H1 (cell line): ENCODE measurements at regions not wholly inside any gene's neighbourhood (a gene's known extent, or its start where the extent isn't known, plus 50 kb on each side); places are given as distances from the start of the nearest gene placed in this dataset.
A peak's percentile ranks its signal among the peaks of the same experiment; 100 is the strongest.

ENCODE experiments used
- CTCF ChIA-PET: fragments of 300-600 bp; sonication (Branson Sonifier 250); formaldehyde crosslinking; loops from one replicate; lab custom pipeline; 2021; ENCODE audit not compliant: partially characterized antibody; lab: Charles Lee
- POLR2A ChIA-PET: fragments of 300-600 bp; sonication (Branson Sonifier 250); formaldehyde crosslinking; loops from one replicate; lab custom pipeline; 2021; ENCODE audit warnings: inconsistent platforms; ENCODE audit not compliant: partially characterized antibody; lab: Charles Lee
- DNase-seq, 2 experiments: peaks; one replicate each; pipeline versions ENCODE4 v3.0.0 to v3.0.0-alpha.2; 2010 to 2022; ENCODE audit warnings: low spot score in 2 of 2, low read depth in 1 of 2, mixed read lengths in 1 of 2
- FAIRE-seq: peaks from 2 replicates; lab custom pipeline; 2011; peaks lifted over from hg19 to GRCh38; lab: Jason Lieb, UNC
- H2AFZ ChIP-seq: 2 replicates; pipeline ENCODE4 v1.8.1; 2012; ENCODE audit warnings: low read length, inconsistent platforms
- H2AK5ac ChIP-seq: 2 replicates; pipeline ENCODE4 v1.6.1; 2013; ENCODE audit warnings: low read depth, low read length
- H2BK120ac ChIP-seq: replicated peaks from 2 replicates; pipeline ENCODE3; 2013; ENCODE audit warnings: low read depth, low read length, inconsistent platforms
- H2BK12ac ChIP-seq: 2 replicates; pipeline ENCODE4 v1.6.1; 2013; ENCODE audit warnings: low read depth, low read length
- H2BK15ac ChIP-seq: 2 replicates; pipeline ENCODE4 v1.6.1; 2013; ENCODE audit warnings: low read length
- H2BK20ac ChIP-seq: 2 replicates; pipeline ENCODE4 v1.6.1; 2013; ENCODE audit warnings: low read length
- H2BK5ac ChIP-seq: 2 replicates; pipeline ENCODE4 v1.6.1; 2013; ENCODE audit warnings: low read depth, low read length
- H3K14ac ChIP-seq: 2 replicates; pipeline ENCODE4 v1.6.1; 2013; ENCODE audit warnings: inconsistent platforms; ENCODE audit not compliant: insufficient read length
- H3K18ac ChIP-seq: 2 replicates; pipeline ENCODE4 v1.6.1; 2013; ENCODE audit warnings: low read length; ENCODE audit errors: extremely low read depth
- H3K23ac ChIP-seq: 2 replicates; pipeline ENCODE4 v1.6.1; 2013; ENCODE audit warnings: inconsistent platforms; ENCODE audit not compliant: insufficient read length
- H3K23me2 ChIP-seq: 2 replicates; pipeline ENCODE4 v1.6.1; 2013; ENCODE audit warnings: low read depth, low read length
- H3K27ac ChIP-seq: 2 replicates; pipeline ENCODE4 v1.6.1; 2011; ENCODE audit warnings: low read depth, low read length, inconsistent platforms
- H3K27me3 ChIP-seq, 4 experiments: replicated peaks in 1 of 4; 1 replicate in 1 of 4; 2 replicates in 3 of 4; pipeline versions ENCODE4 v1.6.1 to v1.8.1; 2011 to 2013; ENCODE audit warnings: low read length in 3 of 4, mild to moderate bottlenecking in 3 of 4, inconsistent platforms in 2 of 4, mixed read lengths in 2 of 4, moderate library complexity in 1 of 4; ENCODE audit not compliant: control insufficient read depth in 3 of 4, insufficient read depth in 3 of 4; ENCODE audit errors: extremely low read depth in 1 of 4
- H3K36me3 ChIP-seq, 4 experiments: 2 replicates each; pipeline versions ENCODE4 v1.6.1 to v1.8.1; 2011 to 2013; ENCODE audit warnings: mild to moderate bottlenecking in 4 of 4, low read length in 3 of 4, moderate library complexity in 2 of 4, control low read depth in 1 of 4, inconsistent platforms in 1 of 4; ENCODE audit not compliant: insufficient read depth in 4 of 4, control insufficient read depth in 2 of 4
- H3K4ac ChIP-seq: replicated peaks from 2 replicates; pipeline ENCODE3; 2013; ENCODE audit warnings: low read length, low read depth, mixed read lengths, inconsistent platforms; ENCODE audit not compliant: insufficient read length
- H3K4me1 ChIP-seq, 4 experiments: replicated peaks in 1 of 4; 1 replicate in 1 of 4; 2 replicates in 3 of 4; pipeline versions ENCODE4 v1.6.1 to v1.8.1; 2011 to 2013; ENCODE audit warnings: low read length in 3 of 4, inconsistent platforms in 2 of 4, mixed read lengths in 1 of 4; ENCODE audit not compliant: insufficient read depth in 4 of 4, control insufficient read depth in 3 of 4
- H3K4me2 ChIP-seq, 2 experiments: 2 replicates each; pipeline versions ENCODE4 v1.6.1 to v1.8.1; 2011 to 2013; ENCODE audit warnings: low read depth in 2 of 2, low read length in 2 of 2, control low read depth in 1 of 2, inconsistent platforms in 1 of 2, mild to moderate bottlenecking in 1 of 2; ENCODE audit not compliant: insufficient read depth in 1 of 2
- H3K4me3 ChIP-seq, 4 experiments: fragments of 200-600, 300-600 bp in 1 of 4; sonication (generic), shearing (Covaris generic), sonication (Bioruptor Twin) in 1 of 4; 2 replicates each; pipeline versions ENCODE4 v1.5.1 to v1.8.1; 2011 to 2016; ENCODE audit warnings: low read length in 4 of 4, low read depth in 3 of 4, control low read depth in 2 of 4, inconsistent platforms in 2 of 4, mild to moderate bottlenecking in 2 of 4, mixed read lengths in 1 of 4, moderate library complexity in 1 of 4; ENCODE audit not compliant: insufficient read depth in 2 of 4; ENCODE audit errors: extremely low read depth in 1 of 4
- H3K56ac ChIP-seq: replicated peaks from 2 replicates; pipeline ENCODE3; 2013; ENCODE audit warnings: low read depth, mild to moderate bottlenecking, mixed read lengths, low read length, inconsistent platforms; ENCODE audit not compliant: insufficient read length
- H3K79me1 ChIP-seq: 2 replicates; pipeline ENCODE4 v1.6.1; 2013; ENCODE audit warnings: low read depth, low read length, control low read depth
- H3K79me2 ChIP-seq, 2 experiments: 2 replicates each; pipeline versions ENCODE4 v1.6.1 to v1.8.1; 2012 to 2013; ENCODE audit warnings: low read length in 2 of 2, mild to moderate bottlenecking in 2 of 2, inconsistent platforms in 1 of 2; ENCODE audit not compliant: insufficient read depth in 2 of 2, control insufficient read depth in 1 of 2
- H3K9ac ChIP-seq, 4 experiments: replicated peaks in 1 of 4; 1 replicate in 1 of 4; 2 replicates in 3 of 4; pipeline versions ENCODE4 v1.6.1 to v1.8.1; 2011 to 2013; ENCODE audit warnings: low read depth in 3 of 4, low read length in 3 of 4, control low read depth in 2 of 4, mild to moderate bottlenecking in 2 of 4, moderate library complexity in 2 of 4, inconsistent platforms in 1 of 4; ENCODE audit errors: extremely low read depth in 1 of 4
- H3K9me3 ChIP-seq, 2 experiments: 2 replicates each; pipeline versions ENCODE4 v1.6.1 to v1.8.1; 2012 to 2013; ENCODE audit warnings: mild to moderate bottlenecking in 2 of 2, moderate library complexity in 2 of 2, control low read depth in 1 of 2, inconsistent platforms in 1 of 2, low read depth in 1 of 2, low read length in 1 of 2, mixed read lengths in 1 of 2; ENCODE audit not compliant: insufficient read depth in 2 of 2
- H4K20me1 ChIP-seq, 2 experiments: replicated peaks in 1 of 2; 2 replicates each; pipeline versions ENCODE3 to v1.8.1; 2011 to 2013; ENCODE audit warnings: inconsistent platforms in 2 of 2, low read length in 2 of 2, mild to moderate bottlenecking in 1 of 2; ENCODE audit not compliant: insufficient read depth in 2 of 2, control insufficient read depth in 1 of 2
- H4K5ac ChIP-seq: 2 replicates; pipeline ENCODE4 v1.6.1; 2013; ENCODE audit warnings: low read length, low read depth, mixed read lengths, inconsistent platforms; ENCODE audit not compliant: insufficient read length
- H4K8ac ChIP-seq: 2 replicates; pipeline ENCODE4 v1.8.0; 2013; ENCODE audit warnings: mild to moderate bottlenecking, moderate library complexity, low read length, inconsistent platforms; ENCODE audit not compliant: insufficient read depth; ENCODE audit errors: extremely low read depth
- H4K91ac ChIP-seq: replicated peaks from 2 replicates; pipeline ENCODE3; 2013; ENCODE audit warnings: low read length, mixed read lengths, inconsistent platforms; ENCODE audit not compliant: insufficient read length
- BACH1 ChIP-seq: IDR thresholded peaks from 2 replicates; pipeline ENCODE4 v1.6.1; 2012; ENCODE audit warnings: low read length, improper control_type of control experiment
- BCL11A ChIP-seq, 2 experiments: IDR thresholded peaks; one replicate each; pipeline ENCODE4 v1.6.1; 2011; ENCODE audit warnings: low read depth in 2 of 2, low read length in 2 of 2, mild to moderate bottlenecking in 2 of 2
- BRCA1 ChIP-seq: IDR thresholded peaks from 2 replicates; pipeline ENCODE4 v1.6.1; 2012; ENCODE audit warnings: low read depth, low read length, improper control_type of control experiment
- FOSL1 ChIP-seq: IDR thresholded peaks from 2 replicates; pipeline ENCODE4 v1.6.1; 2011; ENCODE audit warnings: mild to moderate bottlenecking, low read depth, low read length, moderate library complexity; ENCODE audit not compliant: insufficient read depth
- KDM4A ChIP-seq: IDR thresholded peaks from one replicate; pipeline ENCODE4 v1.7.1; 2012; ENCODE audit warnings: low read depth, mild to moderate bottlenecking, moderate library complexity, low read length, inconsistent platforms; ENCODE audit not compliant: severe bottlenecking
- KDM5A ChIP-seq: fragments of 200-600 bp; IDR thresholded peaks from 2 replicates; pipeline ENCODE4 v1.7.1; 2012; ENCODE audit warnings: mild to moderate bottlenecking, low read length, inconsistent platforms, mixed read lengths
- RBBP5 ChIP-seq: IDR thresholded peaks from 2 replicates; pipeline ENCODE4 v1.7.1; 2012; ENCODE audit warnings: low read depth, mild to moderate bottlenecking, inconsistent platforms, low read length, moderate library complexity, borderline replicate concordance
- RXRA ChIP-seq: IDR thresholded peaks from 2 replicates; pipeline ENCODE4 v1.6.1; 2011; ENCODE audit warnings: low read depth, mild to moderate bottlenecking, low read length, moderate library complexity; ENCODE audit not compliant: insufficient read depth
- SP1 ChIP-seq: IDR thresholded peaks from 2 replicates; pipeline ENCODE4 v1.6.1; 2011; ENCODE audit warnings: low read depth, low read length
- SP2 ChIP-seq: IDR thresholded peaks from 2 replicates; pipeline ENCODE4 v1.6.1; 2012; ENCODE audit warnings: mild to moderate bottlenecking, low read length, inconsistent platforms
- SRF ChIP-seq: IDR thresholded peaks from 2 replicates; pipeline ENCODE4 v1.6.1; 2011; ENCODE audit warnings: mild to moderate bottlenecking, low read depth, low read length, moderate library complexity
- SUZ12 ChIP-seq: fragments of 200-600 bp; sonication (generic); IDR thresholded peaks from 2 replicates; pipeline ENCODE4 v1.6.1; 2012; ENCODE audit warnings: mild to moderate bottlenecking, inconsistent platforms, low read length, moderate library complexity, mixed read lengths
- TAF1 ChIP-seq: IDR thresholded peaks from 2 replicates; pipeline ENCODE4 v1.6.1; 2011; ENCODE audit warnings: mild to moderate bottlenecking, low read depth, low read length
- TBP ChIP-seq: IDR thresholded peaks from 2 replicates; pipeline ENCODE4 v1.6.1; 2011; ENCODE audit warnings: low read depth, low read length, improper control_type of control experiment
- YY1 ChIP-seq: IDR thresholded peaks from 2 replicates; pipeline ENCODE4 v1.6.1; 2011; ENCODE audit warnings: low read depth, mild to moderate bottlenecking, low read length
- WGBS, 2 experiments: shearing (Covaris generic) in 1 of 2; methylation state at CpG; one replicate each; pipeline versions ENCODE4 v1.1.6 to v1.1.7; 2013 to 2015; ENCODE audit warnings: low lambda C conversion rate in 2 of 2, mixed read lengths in 2 of 2, inconsistent platforms in 1 of 2, low coverage in 1 of 2, missing lambda C conversion rate in 1 of 2; ENCODE audit not compliant: insufficient replicate concordance in 2 of 2, insufficient coverage in 1 of 2, insufficient read length in 1 of 2; ENCODE audit errors: extremely low coverage in 1 of 2, missing lambda C conversion rate in 1 of 2; 5-methylcytosine and 5-hydroxymethylcytosine counted together

GRCh38 chr10:63697956-63698786, 177.0 kb downstream of the REEP3 start:
- H3K79me1 ChIP-seq, result no peaks in the 10 kb centered on the region
- H3K14ac ChIP-seq, result no peak overlapping the region
- H3K36me3 ChIP-seq, result no peaks in the 10 kb centered on the region
- H3K4ac ChIP-seq, result no peak overlapping the region
- no peak overlapping the region for H3K27ac ChIP-seq
- H4K8ac ChIP-seq, result no peak overlapping the region
- no peak overlapping the region for H4K91ac ChIP-seq
- ChIA-PET POLR2A (no interaction called here), CTCF (interaction anchor here (1.3 kb wide), 2 partner anchors 22 kb away, joined by 3 to 6 read pairs; no protein-coding TSS in a partner anchor)
- no peaks in the 10 kb centered on the region for H3K4me1 ChIP-seq
- H3K18ac ChIP-seq, result no peak overlapping the region
- H2BK12ac ChIP-seq, result no peak overlapping the region
- 0 out of 4 replicates have a peak, but pooled peaks cover 0 to 4% of the 10 kb centered on the region in 2 experiments for H3K9me3 ChIP-seq
- H2BK20ac ChIP-seq, result no peak overlapping the region
- no peak overlapping the region for H2AK5ac ChIP-seq
- no peaks in the 10 kb centered on the region for H3K27me3 ChIP-seq
- no peak overlapping the region for H4K5ac ChIP-seq
- no peak overlapping the region for H3K4me2 ChIP-seq
- H3K9ac ChIP-seq, result no peak overlapping the region
- no peak overlapping the region for H2BK120ac ChIP-seq
- WGBS, 2 experiments, result 89% methylated on average over 7 of the region's 7 CpGs; no CpG with 5 or more reads in 1 of the 2 experiments
- H2BK5ac ChIP-seq, result no peak overlapping the region
- peak overlapping the region; percentile 92 for H2AFZ ChIP-seq
- H3K56ac ChIP-seq, result no peak overlapping the region
- no peaks in the 10 kb centered on the region for H4K20me1 ChIP-seq
- no peak overlapping the region for H2BK15ac ChIP-seq
- DNase-seq, result no peak
- FAIRE-seq, result no peak
- no peaks in the 10 kb centered on the region for H3K23me2 ChIP-seq
- H3K79me2 ChIP-seq, result no peaks in the 10 kb centered on the region
- H3K4me3 ChIP-seq, result no peak overlapping the region
- no peak overlapping the region for H3K23ac ChIP-seq
- TF ChIP-seq KDM5A, result no peak
- TF ChIP-seq BRCA1, result no peak
- TF ChIP-seq RBBP5, result no peak
- TF ChIP-seq SUZ12, result no peak
- no peak for TF ChIP-seq SP1
- no peak for TF ChIP-seq BACH1
- TF ChIP-seq KDM4A, result no peak
- no peak for TF ChIP-seq FOSL1
- no peak for TF ChIP-seq YY1
- no peak for TF ChIP-seq TBP
- no peak for TF ChIP-seq TAF1
- TF ChIP-seq RXRA, result no peak
- no peak for TF ChIP-seq SRF
- no peak for TF ChIP-seq SP2
- no peak for TF ChIP-seq BCL11A (IDR thresholded peaks at IDR 0.05; ENCODE audit: low read depth in 2 of 2, low read length in 2 of 2)
